K562 (cell line): ENCODE measurements at regions not wholly inside any gene's neighbourhood (a gene's known extent, or its start where the extent isn't known, plus 50 kb on each side); places are given as distances from the start of the nearest gene placed in this dataset.

Source experiments
- GTF2E2 ChIP-seq: fragments of 200-800 bp; sonication (Bioruptor generic); IDR thresholded peaks from 2 replicates; pipeline ENCODE4 v1.6.1; 2016; ENCODE audit warnings: missing genetic modification characterization, missing compliant biosample characterization
- NFE2 ChIP-seq: IDR thresholded peaks from 2 replicates; pipeline ENCODE4 v1.6.1; 2014; ENCODE audit warnings: antibody characterized with exemption, low read depth
- POLR2AphosphoS2 ChIP-seq: IDR thresholded peaks from 2 replicates; pipeline ENCODE4 v1.6.1; 2012; ENCODE audit warnings: low read length, improper control_type of control experiment
- RREB1 ChIP-seq: fragments of 250-450 bp; sonication (Bioruptor Pico); IDR thresholded peaks from 2 replicates; pipeline ENCODE4 v1.4.0; 2020
- SLC30A9 ChIP-seq: fragments of 250-450 bp; sonication (Bioruptor Pico); IDR thresholded peaks from 2 replicates; pipeline ENCODE4 v1.8.0; 2022; ENCODE audit warnings: mild to moderate bottlenecking, moderate library complexity
- TAF1 ChIP-seq: IDR thresholded peaks from 2 replicates; pipeline ENCODE4 v1.6.1; 2011; ENCODE audit warnings: mild to moderate bottlenecking, low read length, moderate library complexity; ENCODE audit not compliant: insufficient read depth, control insufficient read depth, severe bottlenecking; ENCODE audit errors: extremely low read depth
- THAP7 ChIP-seq: fragments of 250-450 bp; sonication (Bioruptor Pico); IDR thresholded peaks from 2 replicates; pipeline ENCODE4 v1.5.0; 2021
- U2AF2 ChIP-seq: fragments of 200-400 bp; formaldehyde crosslinking; optimal IDR thresholded peaks from 2 replicates; pipeline ENCODE3; 2017; ENCODE audit warnings: low read depth, mild to moderate bottlenecking, low read length
- ZFPM2 ChIP-seq: fragments of 250-450 bp; sonication (Bioruptor Pico); IDR thresholded peaks from 2 replicates; pipeline ENCODE4 v1.5.1; 2022; ENCODE audit warnings: mild to moderate bottlenecking
- ZKSCAN8 ChIP-seq: fragments of 200-800 bp; sonication (Bioruptor generic); IDR thresholded peaks from 2 replicates; pipeline ENCODE4 v1.6.1; 2016; ENCODE audit warnings: missing genetic modification characterization, missing compliant biosample characterization
- ZNF512 ChIP-seq: IDR thresholded peaks from 2 replicates; pipeline ENCODE4 v1.6.1; 2016; ENCODE audit warnings: missing genetic modification characterization, missing compliant biosample characterization
- ZNF639 ChIP-seq, 2 experiments: fragments of 200-800 bp in 1 of 2; sonication (Bioruptor generic) in 1 of 2; sonication (generic) in 1 of 2; formaldehyde crosslinking in 1 of 2; IDR thresholded peaks in 1 of 2; conservative IDR thresholded peaks in 1 of 2; 2 replicates each; pipeline versions ENCODE4 v1.5.0 to v1.6.1; 2016 to 2020; ENCODE audit warnings: missing compliant biosample characterization in 1 of 2, missing genetic modification characterization in 1 of 2, missing genetic modification reagents in 1 of 2

- no peak for TF ChIP-seq RREB1
- TF ChIP-seq GTF2E2 (tag), result no peak
- TF ChIP-seq POLR2AphosphoS2, result no peak
- TF ChIP-seq NFE2, result no peak
- no peak for TF ChIP-seq TAF1
- TF ChIP-seq ZKSCAN8 (CRISPR knock-in tag), result no peak
- TF ChIP-seq ZFPM2 (CRISPR knock-in tag), result no peak
- TF ChIP-seq U2AF2, result no peak
- TF ChIP-seq SLC30A9 (CRISPR knock-in tag), result no peak
- TF ChIP-seq THAP7 (CRISPR knock-in tag), result no peak
- no peak for TF ChIP-seq ZNF512 (tag)
- TF ChIP-seq ZNF639 (CRISPR knock-in tag; conservative IDR thresholded peaks at IDR 0.05 in 1 of 2, IDR thresholded peaks at IDR 0.05 in 1 of 2), result no peak
- TF ChIP-seq, all 486 proteins: peak for 0
Observed at GRCh38 chr3:107436029-107436428, 58.8 kb downstream of the CCDC54 start (continued).
